CD14-positive monocyte (primary cell): ENCODE measurements at regions not wholly inside any gene's neighbourhood (a gene's known extent, or its start where the extent isn't known, plus 50 kb on each side); places are given as distances from the start of the nearest gene placed in this dataset.

Source experiments
- DNase-seq, 3 donors: peaks; one replicate each; pipeline ENCODE4 v3.0.0-alpha.2; 2011 to 2022
- H2AFZ ChIP-seq: 2 replicates; pipeline ENCODE4 v1.6.0; 2012; ENCODE audit warnings: mild to moderate bottlenecking, low read depth, low read length, inconsistent platforms; ENCODE audit not compliant: insufficient read depth, poor library complexity, severe bottlenecking
- H3K27ac ChIP-seq, 2 donors: 1 replicate in 1 of 2; 2 replicates in 1 of 2; pipeline ENCODE4 v1.5.1; 2012 to 2013; ENCODE audit warnings: low read length in 2 of 2, control low read depth in 1 of 2, inconsistent platforms in 1 of 2, low read depth in 1 of 2, mild to moderate bottlenecking in 1 of 2
- H3K27me3 ChIP-seq, 2 donors: one replicate each; pipeline versions ENCODE4 v1.6.0 to v1.6.1; 2011 to 2013; ENCODE audit warnings: low read length in 2 of 2; ENCODE audit not compliant: control insufficient read depth in 2 of 2, insufficient read depth in 2 of 2
- H3K36me3 ChIP-seq, 2 donors: replicated peaks in 1 of 2; 1 replicate in 1 of 2; 2 replicates in 1 of 2; pipeline versions ENCODE4 v1.5.1 to v1.6.1; 2012 to 2013; ENCODE audit warnings: low read length in 2 of 2, control low read depth in 1 of 2, inconsistent platforms in 1 of 2, mild to moderate bottlenecking in 1 of 2; ENCODE audit not compliant: insufficient read depth in 2 of 2, control insufficient read depth in 1 of 2
- H3K4me1 ChIP-seq, 2 donors: 1 replicate in 1 of 2; 2 replicates in 1 of 2; pipeline versions ENCODE4 v1.5.1 to v1.6.1; 2012 to 2013; ENCODE audit warnings: low read length in 2 of 2, control low read depth in 1 of 2, inconsistent platforms in 1 of 2, mild to moderate bottlenecking in 1 of 2, moderate library complexity in 1 of 2; ENCODE audit not compliant: insufficient read depth in 2 of 2, control insufficient read depth in 1 of 2
- H3K4me2 ChIP-seq: replicated peaks from 2 replicates; pipeline ENCODE3; 2012; ENCODE audit warnings: low read length, moderate library complexity, mild to moderate bottlenecking; ENCODE audit not compliant: poor library complexity, severe bottlenecking; ENCODE audit errors: extremely low read depth
- H3K4me3 ChIP-seq, 3 experiments: fragments of 200-600 bp in 1 of 3; sonication (generic) in 1 of 3; replicated peaks in 1 of 3; 1 replicate in 2 of 3; 2 replicates in 1 of 3; pipeline ENCODE4 v1.5.1; 2011 to 2013; ENCODE audit warnings: low read length in 3 of 3, mild to moderate bottlenecking in 3 of 3, control low read depth in 2 of 3, low read depth in 2 of 3, inconsistent platforms in 1 of 3, moderate library complexity in 1 of 3
- H3K79me2 ChIP-seq: 2 replicates; pipeline ENCODE4 v1.6.0; 2012; ENCODE audit warnings: mild to moderate bottlenecking, control low read depth, inconsistent platforms, low read length, moderate library complexity; ENCODE audit not compliant: insufficient read depth
- H3K9ac ChIP-seq: 2 replicates; pipeline ENCODE4 v1.6.0; 2017; ENCODE audit warnings: low read length, mild to moderate bottlenecking; ENCODE audit not compliant: insufficient read depth, poor library complexity, severe bottlenecking
- H3K9me3 ChIP-seq, 2 donors: replicated peaks in 1 of 2; 1 replicate in 1 of 2; 2 replicates in 1 of 2; pipeline versions ENCODE4 v1.5.1 to v1.6.1; 2012 to 2013; ENCODE audit warnings: low read length in 2 of 2, control low read depth in 1 of 2; ENCODE audit not compliant: control insufficient read depth in 1 of 2, insufficient read depth in 1 of 2
- H4K20me1 ChIP-seq: 2 replicates; pipeline ENCODE4 v1.6.0; 2012; ENCODE audit warnings: mild to moderate bottlenecking, low read length, control low read depth, moderate library complexity; ENCODE audit not compliant: insufficient read depth
- H3K27ac Mint-ChIP-seq, 7 donors: one replicate each; pipeline ENCODE4 v1.8.0; 2020; ENCODE audit warnings: mild to moderate bottlenecking in 7 of 7, mixed read lengths in 7 of 7, moderate library complexity in 6 of 7, inconsistent platforms in 2 of 7
- H3K27me3 Mint-ChIP-seq, 3 donors: one replicate each; pipeline ENCODE4 v1.8.0; 2021 to 2022; ENCODE audit warnings: low read depth in 3 of 3, mild to moderate bottlenecking in 3 of 3, mixed read lengths in 3 of 3, moderate library complexity in 3 of 3, inconsistent platforms in 1 of 3
- H3K36me3 Mint-ChIP-seq, 2 donors: one replicate each; pipeline ENCODE4 v1.8.0; 2020; ENCODE audit warnings: mixed read lengths in 2 of 2, inconsistent platforms in 1 of 2, mild to moderate bottlenecking in 1 of 2
- H3K4me1 Mint-ChIP-seq: one replicate; pipeline ENCODE4 v1.8.0; 2020; ENCODE audit warnings: mild to moderate bottlenecking, mixed read lengths
- H3K4me3 Mint-ChIP-seq, 2 donors: one replicate each; pipeline ENCODE4 v1.8.0; 2020; ENCODE audit warnings: mild to moderate bottlenecking in 2 of 2, mixed read lengths in 2 of 2, moderate library complexity in 1 of 2
- H3K9me3 Mint-ChIP-seq, 7 donors: one replicate each; pipeline ENCODE4 v1.8.0; 2020 to 2022; ENCODE audit warnings: mixed read lengths in 7 of 7, mild to moderate bottlenecking in 6 of 7, moderate library complexity in 6 of 7, inconsistent platforms in 2 of 7
- CTCF ChIP-seq: fragments of 200-600 bp; IDR thresholded peaks from one replicate; pipeline ENCODE4 v1.8.0; 2022; ENCODE audit warnings: antibody characterized with exemption, mild to moderate bottlenecking
- WGBS: methylation state at CpG from one replicate; pipeline ENCODE4 v1.1.5; 2013; ENCODE audit warnings: missing lambda C conversion rate; ENCODE audit not compliant: insufficient coverage; 5-methylcytosine and 5-hydroxymethylcytosine counted together
- intact Hi-C, 2 donors: fragments of 100-400 bp; cut with micrococcal nuclease; formaldehyde crosslinking; loops; one replicate each; pipeline versions ENCODE4 v1.15.0 to v1.15.1; 2023

GRCh38 chr5:104052558-104053352, 490.2 kb upstream of the NUDT12 start:
- Mint-ChIP-seq H3K9me3 (peaks cover 0 to 10% (median 7%) of the 10 kb centered on the region in 7 donors), H3K36me3 (no peaks in the 10 kb centered on the region), H3K27me3 (peaks cover 0 to 2% (median 0%) of the 10 kb centered on the region in 3 donors), H3K4me1 (no peaks in the 10 kb centered on the region), H3K27ac (no peak overlapping the region), H3K4me3 (no peak overlapping the region)
- Histone ChIP-seq H3K4me3 (no peak overlapping the region), H3K36me3 (no peaks in the 10 kb centered on the region), H3K79me2 (no peaks in the 10 kb centered on the region), H3K27ac (no peak overlapping the region), H3K4me2 (no peak overlapping the region), H3K4me1 (no peaks in the 10 kb centered on the region), H3K9me3 (peaks cover 0 to 13% of the 10 kb centered on the region in 2 donors), H4K20me1 (no peaks in the 10 kb centered on the region), H3K9ac (no peak overlapping the region), H3K27me3 (no peaks in the 10 kb centered on the region), H2AFZ (no peak overlapping the region)
- no CpG with 5 or more reads among the region's 7 CpGs for WGBS
- no peak for TF ChIP-seq CTCF
- intact Hi-C loops: no loop called here
- no peak for DNase-seq

GRCh38 chr5:104050436-104050835, 487.8 kb upstream of the NUDT12 start:
- no peak for DNase-seq
- intact Hi-C loops: no loop called here
- Histone ChIP-seq H3K9ac (no peak overlapping the region), H3K27ac (no peak overlapping the region), H4K20me1 (no peaks in the 10 kb centered on the region), H3K4me2 (no peak overlapping the region), H3K27me3 (no peaks in the 10 kb centered on the region), H2AFZ (no peak overlapping the region), H3K4me1 (no peaks in the 10 kb centered on the region), H3K9me3 (peaks cover 0 to 13% of the 10 kb centered on the region in 2 donors), H3K36me3 (no peaks in the 10 kb centered on the region), H3K79me2 (no peaks in the 10 kb centered on the region), H3K4me3 (no peak overlapping the region)
- Mint-ChIP-seq H3K4me3 (no peak overlapping the region), H3K36me3 (no peaks in the 10 kb centered on the region), H3K4me1 (no peaks in the 10 kb centered on the region), H3K27me3 (peaks cover 0 to 2% (median 0%) of the 10 kb centered on the region in 3 donors), H3K27ac (no peak overlapping the region), H3K9me3 (peaks cover 0 to 10% (median 7%) of the 10 kb centered on the region in 7 donors)
- no peak for TF ChIP-seq CTCF
